ENCODE measurements at regions not wholly inside any gene's neighbourhood (a gene's known extent, or its start where the extent isn't known, plus 50 kb on each side); places are given as distances from the start of the nearest gene placed in this dataset.

- H3K36me3 ChIP-seq = no peaks in the 10 kb centered on the region
- H3K4me1 ChIP-seq = peaks cover 3 to 11% (median 4%) of the 10 kb centered on the region in 4 donors
- H3K27ac ChIP-seq = no peak overlapping the region
- WGBS, 2 donors (ENCODE audit: low coverage in 1 of 2) = 62 to 100% methylated on average over 1 to 2 of the region's 2 CpGs
- in situ Hi-C loops (cut with MboI; ENCODE audit: low pct_ligation_motif_present in 1 of 4, low pct_unique_long_range_greater_than_20kb in 1 of 4, low sequenced_read_pairs in 3 of 4) (no loop called here), intact Hi-C loops (cut with DNase I; ENCODE audit: low total_unique reads) (no loop called here)
- H3K9me3 ChIP-seq = no peaks in the 10 kb centered on the region
- DNase-seq = no peak
- TF ChIP-seq CTCF (IDR thresholded peaks at IDR 0.05) = no peak
- TF ChIP-seq POLR2A (IDR thresholded peaks at IDR 0.05) = no peak
- TF ChIP-seq EP300 (IDR thresholded peaks at IDR 0.05; ENCODE audit: low read depth) = no peak
- TF ChIP-seq POLR2AphosphoS5 (IDR thresholded peaks at IDR 0.05) = no peak
- H3K4me3 ChIP-seq = no peak overlapping the region
- H3K27me3 ChIP-seq = no peaks in the 10 kb centered on the region
Observed at GRCh38 chr6:3906846-3907151, 57.6 kb downstream of the FAM50B start.

GRCh38 chr6:3908223-3908622, 59.0 kb downstream of the FAM50B start:
- WGBS, 2 donors (ENCODE audit: low coverage in 1 of 2) = 87 to 96% methylated on average over 8 to 10 of the region's 10 CpGs
- H3K27me3 ChIP-seq = no peaks in the 10 kb centered on the region
- H3K9me3 ChIP-seq = no peaks in the 10 kb centered on the region
- TF ChIP-seq POLR2A (IDR thresholded peaks at IDR 0.05) (no peak), EP300 (IDR thresholded peaks at IDR 0.05; ENCODE audit: low read depth) (no peak), POLR2AphosphoS5 (IDR thresholded peaks at IDR 0.05) (no peak), CTCF (IDR thresholded peaks at IDR 0.05) (no peak)
- no peak for DNase-seq
- no peaks in the 10 kb centered on the region for H3K36me3 ChIP-seq
- intact Hi-C loops (cut with DNase I; ENCODE audit: low total_unique reads) (no loop called here), in situ Hi-C loops (cut with MboI; ENCODE audit: low pct_ligation_motif_present in 1 of 4, low pct_unique_long_range_greater_than_20kb in 1 of 4, low sequenced_read_pairs in 3 of 4) (no loop called here)
- H3K4me1 ChIP-seq = peaks cover 15 to 24% (median 17%) of the 10 kb centered on the region in 4 donors
- H3K4me3 ChIP-seq = no peak overlapping the region
- H3K27ac ChIP-seq = no peak overlapping the region

- peaks cover 18 to 31% (median 23%) of the 10 kb centered on the region in 4 donors for H3K4me1 ChIP-seq
- no peak for DNase-seq
- H3K27me3 ChIP-seq = no peaks in the 10 kb centered on the region
- no peak overlapping the region for H3K4me3 ChIP-seq
- H3K9me3 ChIP-seq = no peaks in the 10 kb centered on the region
- no peaks in the 10 kb centered on the region for H3K36me3 ChIP-seq
- in situ Hi-C loops (cut with MboI; ENCODE audit: low pct_ligation_motif_present in 1 of 4, low pct_unique_long_range_greater_than_20kb in 1 of 4, low sequenced_read_pairs in 3 of 4) (no loop called here), intact Hi-C loops (cut with DNase I; ENCODE audit: low total_unique reads) (no loop called here)
- WGBS, 2 donors (ENCODE audit: low coverage in 1 of 2) = 88% methylated on average over 6 of the region's 6 CpGs; no CpG with 5 or more reads in 1 of the 2 donors
- H3K27ac ChIP-seq = no peak overlapping the region
- no peak for TF ChIP-seq POLR2A (IDR thresholded peaks at IDR 0.05)
- TF ChIP-seq EP300 (IDR thresholded peaks at IDR 0.05; ENCODE audit: low read depth) = no peak
- no peak for TF ChIP-seq CTCF (IDR thresholded peaks at IDR 0.05)
- TF ChIP-seq POLR2AphosphoS5 (IDR thresholded peaks at IDR 0.05) = no peak
Observed at GRCh38 chr6:3908961-3909360, 59.8 kb downstream of the FAM50B start.

GRCh38 chr6:3910106-3910663, 61.0 kb downstream of the FAM50B start:
- in situ Hi-C loops (cut with MboI; ENCODE audit: low pct_ligation_motif_present in 1 of 4, low pct_unique_long_range_greater_than_20kb in 1 of 4, low sequenced_read_pairs in 3 of 4) = no loop called here
- 90% methylated on average over 4 to 7 of the region's 7 CpGs for WGBS, 2 donors (ENCODE audit: low coverage in 1 of 2)
- no peak for TF ChIP-seq CTCF (IDR thresholded peaks at IDR 0.05)
- no peak for TF ChIP-seq EP300 (IDR thresholded peaks at IDR 0.05; ENCODE audit: low read depth)
- no peak for TF ChIP-seq POLR2AphosphoS5 (IDR thresholded peaks at IDR 0.05)
- TF ChIP-seq POLR2A (IDR thresholded peaks at IDR 0.05) = no peak
- H3K27ac ChIP-seq = no peak overlapping the region
- intact Hi-C loops (cut with DNase I; ENCODE audit: low total_unique reads) = no loop called here
- H3K4me1 ChIP-seq = peaks cover 18 to 36% (median 27%) of the 10 kb centered on the region in 4 donors
- no peaks in the 10 kb centered on the region for H3K9me3 ChIP-seq
- DNase-seq = no peak
- no peak overlapping the region for H3K4me3 ChIP-seq
- H3K27me3 ChIP-seq = no peaks in the 10 kb centered on the region
- H3K36me3 ChIP-seq = no peaks in the 10 kb centered on the region

All from transverse colon (tissue), 4 donors.